PC-3 (cell line): ENCODE measurements at regions not wholly inside any gene's neighbourhood (a gene's known extent, or its start where the extent isn't known, plus 50 kb on each side); places are given as distances from the start of the nearest gene placed in this dataset.

Source experiments
- ATAC-seq: fragments of 200-7000 bp; cut with Tn5 transposase; 2 replicates; pipeline ENCODE4 v1.9.1; 2020; ENCODE audit warnings: mild to moderate bottlenecking, moderate library complexity
- BruUV-seq: library from RNA; stranded (reverse); fragments of 400-500 nt; replicated peaks from 2 replicates; lab custom pipeline; 2021; lab: Mats Ljungman, UMichigan
- CTCF ChIA-PET: fragments of 300-600 bp; sonication (Branson Sonifier 250); formaldehyde crosslinking; loops from one replicate; lab custom pipeline; 2022; ENCODE audit warnings: antibody characterized with exemption; lab: Charles Lee
- POLR2A ChIA-PET: fragments of 300-600 bp; sonication (Branson Sonifier 250); formaldehyde crosslinking; loops from one replicate; lab custom pipeline; 2022; ENCODE audit warnings: antibody characterized with exemption; ENCODE audit not compliant: unreplicated experiment; lab: Charles Lee
- DNase-seq: peaks from one replicate; pipeline ENCODE4 v3.0.0-alpha.2; 2015
- H2AFZ ChIP-seq: fragments of 300-600 bp; sonication (generic); 2 replicates; pipeline ENCODE4 v1.6.0; 2016; ENCODE audit warnings: antibody characterized with exemption, low read length
- H3F3A ChIP-seq: fragments of 300-600 bp; sonication (generic); one replicate; pipeline ENCODE4 v1.6.0; 2017; ENCODE audit warnings: antibody characterized with exemption, low read length, control low read depth, mild to moderate bottlenecking; ENCODE audit not compliant: unreplicated experiment
- H3K27ac ChIP-seq: fragments of 300-600 bp; sonication (generic); 2 replicates; pipeline ENCODE4 v1.5.1; 2016; ENCODE audit warnings: mild to moderate bottlenecking, low read length
- H3K27me3 ChIP-seq: fragments of 300-600 bp; sonication (generic); 2 replicates; pipeline ENCODE4 v1.6.1; 2016; ENCODE audit warnings: low read length, mixed read lengths
- H3K36me3 ChIP-seq: fragments of 300-600 bp; sonication (generic); 2 replicates; pipeline ENCODE4 v1.6.1; 2016; ENCODE audit warnings: low read depth, mixed run types, low read length, mixed read lengths
- H3K4me1 ChIP-seq: fragments of 300-600 bp; sonication (generic); 2 replicates; pipeline ENCODE4 v1.5.1; 2016; ENCODE audit warnings: low read length; ENCODE audit not compliant: insufficient read depth
- H3K4me2 ChIP-seq: fragments of 300-600 bp; sonication (generic); 2 replicates; pipeline ENCODE4 v1.6.0; 2016; ENCODE audit warnings: low read length
- H3K4me3 ChIP-seq: fragments of 300-600 bp; sonication (generic); 2 replicates; pipeline ENCODE4 v1.5.1; 2016; ENCODE audit warnings: mild to moderate bottlenecking, low read length, mixed read lengths
- H3K79me2 ChIP-seq: fragments of 300-600 bp; sonication (generic); 2 replicates; pipeline ENCODE4 v1.6.1; 2017; ENCODE audit warnings: low read length, mixed read lengths
- H3K9ac ChIP-seq: fragments of 300-600 bp; sonication (generic); 2 replicates; pipeline ENCODE4 v1.6.0; 2016; ENCODE audit warnings: mild to moderate bottlenecking, low read length
- H3K9me2 ChIP-seq: fragments of 300-600 bp; sonication (generic); replicated peaks from 2 replicates; pipeline ENCODE4 v1.6.1; 2016; ENCODE audit warnings: mixed run types, low read length, mixed read lengths
- H3K9me3 ChIP-seq: fragments of 300-600 bp; sonication (generic); 2 replicates; pipeline ENCODE4 v1.6.1; 2016; ENCODE audit warnings: low read length, mixed read lengths
- H4K20me1 ChIP-seq: fragments of 300-600 bp; sonication (generic); 2 replicates; pipeline ENCODE4 v1.6.1; 2016; ENCODE audit warnings: low read length, mixed read lengths
- CTCF ChIP-seq: fragments of 300-600 bp; sonication (generic); conservative IDR thresholded peaks from 2 replicates; pipeline ENCODE4 v1.5.1; 2017; ENCODE audit warnings: antibody characterized with exemption, low read depth, mild to moderate bottlenecking, low read length
- EZH2 ChIP-seq: fragments of 300-600 bp; sonication (generic); IDR thresholded peaks from one replicate; pipeline ENCODE4 v1.6.1; 2017; ENCODE audit warnings: antibody characterized with exemption, mild to moderate bottlenecking, low read length; ENCODE audit not compliant: unreplicated experiment
- EZH2phosphoT487 ChIP-seq: fragments of 300-600 bp; sonication (generic); IDR thresholded peaks from 2 replicates; pipeline ENCODE4 v1.6.1; 2018; ENCODE audit warnings: mild to moderate bottlenecking, antibody characterized with exemption, low read length, borderline replicate concordance
- intact Hi-C: fragments of 100-400 bp; cut with micrococcal nuclease; formaldehyde crosslinking; loops from 2 replicates; pipeline ENCODE4 v1.9.0; 2023

- ChIA-PET CTCF (no interaction called here), POLR2A (no interaction called here)
- intact Hi-C loops = loop anchor here (5.0 kb wide), 1 partner anchor 242 kb away; no protein-coding TSS in a partner anchor
- no peak for TF ChIP-seq EZH2
- no TSS peak for BruUV-seq
- no peak overlapping the region for H3K9ac ChIP-seq
- no peak overlapping the region for H3K4me3 ChIP-seq
- no peaks in the 10 kb centered on the region for H3K9me3 ChIP-seq
- H4K20me1 ChIP-seq = no peaks in the 10 kb centered on the region
- no peak overlapping the region for H3K27ac ChIP-seq
- H2AFZ ChIP-seq = no peak overlapping the region
- ATAC-seq = no peak
- no peaks in the 10 kb centered on the region for H3K9me2 ChIP-seq
- H3K36me3 ChIP-seq = no peaks in the 10 kb centered on the region
- H3K4me2 ChIP-seq = no peak overlapping the region
- H3K79me2 ChIP-seq = no peaks in the 10 kb centered on the region
- peaks cover 38% of the 10 kb centered on the region for H3K27me3 ChIP-seq
- no peak for DNase-seq
- H3K4me1 ChIP-seq = no peaks in the 10 kb centered on the region
- H3F3A ChIP-seq = no peaks in the 10 kb centered on the region
Observed at GRCh38 chr3:187558990-187559389, 111.2 kb downstream of the SST start.

- intact Hi-C loops = no loop called here
Observed at GRCh38 chr3:187551416-187551815, 118.8 kb downstream of the SST start.

GRCh38 chr3:187550446-187550845 is 119.7 kb downstream of the SST start:
- ChIA-PET CTCF (no interaction called here), POLR2A (no interaction called here)
- Histone ChIP-seq H4K20me1 (no peaks in the 10 kb centered on the region), H3K9ac (no peak overlapping the region), H2AFZ (no peak overlapping the region), H3K4me1 (no peaks in the 10 kb centered on the region), H3K27me3 (peaks cover 67% of the 10 kb centered on the region), H3K27ac (no peak overlapping the region), H3K9me3 (no peaks in the 10 kb centered on the region), H3K9me2 (no peaks in the 10 kb centered on the region), H3K36me3 (no peaks in the 10 kb centered on the region), H3K4me2 (no peak overlapping the region), H3K79me2 (no peaks in the 10 kb centered on the region), H3K4me3 (no peak overlapping the region), H3F3A (no peaks in the 10 kb centered on the region)
- intact Hi-C loops = no loop called here
- ATAC-seq = no peak
- BruUV-seq = no TSS peak
- TF ChIP-seq CTCF (no peak), EZH2 (no peak), EZH2phosphoT487 (no peak)
- DNase-seq = no peak

More at GRCh38 chr3:187551416-187551815, 118.8 kb downstream of the SST start:
- no peaks in the 10 kb centered on the region for H4K20me1 ChIP-seq
- peaks cover 63% of the 10 kb centered on the region for H3K27me3 ChIP-seq
- POLR2A ChIA-PET = no interaction called here
- TF ChIP-seq CTCF = no peak
- TF ChIP-seq EZH2 = no peak
- no peak for TF ChIP-seq EZH2phosphoT487
- H3K9me2 ChIP-seq = no peaks in the 10 kb centered on the region
- H3K36me3 ChIP-seq = no peaks in the 10 kb centered on the region
- H3K27ac ChIP-seq = no peak overlapping the region
- H3K4me1 ChIP-seq = no peaks in the 10 kb centered on the region
- CTCF ChIA-PET = no interaction called here
- ATAC-seq (no peak), DNase-seq (no peak)
- H3K4me3 ChIP-seq = no peak overlapping the region
- no TSS peak for BruUV-seq
- H3K9ac ChIP-seq = no peak overlapping the region
- H2AFZ ChIP-seq = no peak overlapping the region
- no peaks in the 10 kb centered on the region for H3K9me3 ChIP-seq
- H3K4me2 ChIP-seq = no peak overlapping the region
- H3F3A ChIP-seq = no peaks in the 10 kb centered on the region
- no peaks in the 10 kb centered on the region for H3K79me2 ChIP-seq
